ENCODE measurements at regions not wholly inside any gene's neighbourhood (a gene's known extent, or its start where the extent isn't known, plus 50 kb on each side); places are given as distances from the start of the nearest gene placed in this dataset.

DNA sequence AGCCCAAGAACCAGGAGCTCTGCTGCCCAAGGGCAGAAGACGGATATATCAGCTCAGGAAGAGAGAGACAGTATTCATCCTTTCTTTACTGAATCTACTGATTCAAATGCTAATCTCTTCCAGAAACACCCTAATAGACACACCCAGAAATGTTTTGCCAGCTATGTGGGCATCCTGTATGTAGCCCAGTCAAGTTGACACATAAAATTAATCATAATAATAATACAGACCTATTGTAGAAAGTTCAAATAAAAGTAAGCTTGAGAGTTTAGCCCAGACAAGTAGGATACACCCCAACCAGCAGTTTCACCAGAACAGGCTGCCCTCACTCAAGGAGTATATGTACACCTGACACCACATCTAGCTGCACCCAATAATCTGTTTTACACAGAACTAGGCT, 73.9 kb upstream of the VGLL2 start:
- no peak overlapping the region for H3K27ac ChIP-seq
- in situ Hi-C loops (cut with MboI; ENCODE audit: low pct_unique_long_range_greater_than_20kb in 2 of 9, low sequenced_read_pairs in 9 of 9, unreplicated experiment in 9 of 9), result no loop called here
- ATAC-seq (replicated peaks in 6 of 8), result no peak
- peaks cover 11 to 13% of the 10 kb centered on the region in 2 donors for H3K4me1 ChIP-seq (replicated peaks in 1 of 2)
- no peak overlapping the region for H3K4me3 ChIP-seq
- WGBS, 10 experiments, result 67 to 100% (median 83%) methylated on average over 1 of the region's 1 CpG; no CpG with 5 or more reads in 6 of the 10 experiments

DNA sequence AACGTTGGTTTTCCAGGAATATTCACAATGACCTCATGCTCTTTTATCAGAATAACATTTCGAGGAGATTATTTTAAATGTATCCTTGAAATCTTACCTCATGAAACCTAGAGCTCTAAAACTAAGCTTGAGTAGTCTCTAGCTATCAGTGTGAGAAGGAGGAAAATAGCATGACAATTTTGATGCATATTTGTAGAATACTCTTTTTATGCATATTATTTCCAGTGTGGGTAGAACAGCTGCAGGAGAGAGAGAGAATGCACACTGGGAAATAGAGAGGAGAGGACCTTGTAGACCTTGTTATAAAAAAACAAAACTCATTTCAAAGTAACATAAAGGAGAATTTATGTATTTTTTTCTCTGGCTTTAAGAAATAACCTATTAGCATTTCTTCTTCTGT, 71.1 kb upstream of the VGLL2 start:
- no peak overlapping the region for H3K4me3 ChIP-seq
- H3K4me1 ChIP-seq (replicated peaks in 1 of 2), result peaks cover 11 to 13% of the 10 kb centered on the region in 2 donors
- WGBS, 10 experiments, result 0 to 100% (median 83%) methylated on average over 1 to 2 of the region's 2 CpGs; no CpG with 5 or more reads in 1 of the 10 experiments
- in situ Hi-C loops (cut with MboI; ENCODE audit: low pct_unique_long_range_greater_than_20kb in 2 of 9, low sequenced_read_pairs in 9 of 9, unreplicated experiment in 9 of 9), result no loop called here
- ATAC-seq (replicated peaks in 6 of 8), result no peak
- H3K27ac ChIP-seq, result no peak overlapping the region

DNA sequence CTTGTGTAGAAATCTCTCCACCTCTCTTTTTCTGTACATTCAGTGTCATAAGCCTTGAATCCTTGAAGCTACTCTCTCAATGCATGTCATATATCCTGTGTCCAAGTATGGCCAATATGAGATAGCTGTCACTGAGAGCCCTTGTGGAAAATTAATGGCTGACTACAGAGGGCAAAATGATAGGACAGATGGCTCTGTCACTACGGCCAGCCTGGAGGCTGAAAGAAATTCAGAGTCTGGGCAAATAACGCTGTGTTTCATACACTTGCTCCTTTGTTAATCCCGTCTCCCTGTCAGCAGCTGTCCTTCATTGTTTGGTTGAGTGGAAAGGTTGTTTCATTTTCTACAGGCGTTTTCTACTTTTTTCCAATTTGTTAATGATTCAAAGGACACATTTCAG, 70.4 kb upstream of the VGLL2 start:
- H3K4me3 ChIP-seq, result no peak overlapping the region
- WGBS, 10 experiments, result 0 to 10% (median 2%) methylated on average over 1 to 4 of the region's 4 CpGs; no CpG with 5 or more reads in 2 of the 10 experiments

DNA sequence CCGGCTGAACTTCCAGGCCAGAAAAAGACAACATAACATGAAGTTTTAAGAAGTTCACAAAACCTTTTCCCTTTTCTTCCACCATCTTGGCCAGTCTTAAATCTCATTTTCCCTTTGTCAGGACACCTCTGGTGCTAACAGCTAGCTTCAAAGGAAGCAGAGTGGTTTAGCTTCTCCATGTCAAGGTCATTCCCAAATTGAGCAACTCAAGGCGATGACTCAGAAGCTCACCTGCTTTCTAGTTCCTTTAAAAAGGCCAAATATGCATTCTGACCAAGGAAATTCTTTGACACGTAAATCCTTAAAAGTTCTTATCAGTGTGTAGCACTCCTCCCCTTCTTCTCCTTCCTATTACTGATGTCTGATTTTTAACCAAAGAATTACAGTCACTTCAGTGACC, 69.6 kb upstream of the VGLL2 start:
- H3K4me1 ChIP-seq (replicated peaks in 1 of 2), result peaks cover 11 to 13% of the 10 kb centered on the region in 2 donors
- in situ Hi-C loops (cut with MboI; ENCODE audit: low pct_unique_long_range_greater_than_20kb in 2 of 9, low sequenced_read_pairs in 9 of 9, unreplicated experiment in 9 of 9), result no loop called here
- 12 to 60% (median 42%) methylated on average over 2 to 3 of the region's 3 CpGs; no CpG with 5 or more reads in 1 of the 10 experiments for WGBS, 10 experiments
- no peak overlapping the region for H3K4me3 ChIP-seq
- ATAC-seq (replicated peaks in 6 of 8), result no peak
- H3K27ac ChIP-seq, result no peak overlapping the region

More for the DNA sequence above, 70.4 kb upstream of the VGLL2 start:
- Histone ChIP-seq H3K27ac (no peak overlapping the region), H3K4me1 (replicated peaks in 1 of 2) (peaks cover 11 to 13% of the 10 kb centered on the region in 2 donors)
- in situ Hi-C loops (cut with MboI; ENCODE audit: low pct_unique_long_range_greater_than_20kb in 2 of 9, low sequenced_read_pairs in 9 of 9, unreplicated experiment in 9 of 9), result no loop called here
- peak in 5 of 8 experiments; percentile 89 to 99 (median 92) for ATAC-seq (replicated peaks in 6 of 8)

DNA sequence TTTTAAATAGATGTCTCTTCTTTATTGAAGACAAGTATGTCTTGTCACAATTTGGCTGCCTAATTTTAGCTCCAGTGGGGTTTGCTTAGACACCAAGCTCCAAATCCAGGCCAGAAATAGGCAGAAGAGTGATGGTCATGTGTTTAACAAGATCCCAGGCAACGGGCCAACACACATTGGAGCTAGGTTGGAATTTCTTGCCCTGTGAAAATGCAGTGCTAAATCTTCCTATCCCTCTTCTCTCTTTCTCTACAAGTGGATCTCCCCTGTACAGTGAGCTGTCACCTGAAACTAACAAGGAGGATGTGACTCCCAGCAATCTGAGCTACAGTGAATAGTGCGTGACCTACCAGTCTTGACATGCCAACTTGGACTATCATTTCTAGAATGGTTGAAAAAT, 65.3 kb upstream of the VGLL2 start:
- Histone ChIP-seq H3K27ac (no peak overlapping the region), H3K4me3 (no peak overlapping the region), H3K4me1 (replicated peaks in 1 of 2) (peaks cover 8 to 11% of the 10 kb centered on the region in 2 donors)
- WGBS, 10 experiments, result 0 to 100% (median 100%) methylated on average over 1 to 2 of the region's 2 CpGs; no CpG with 5 or more reads in 4 of the 10 experiments
- ATAC-seq (replicated peaks in 6 of 8), result peak in 1 of 8 experiments; percentile 47
- in situ Hi-C loops (cut with MboI; ENCODE audit: low pct_unique_long_range_greater_than_20kb in 2 of 9, low sequenced_read_pairs in 9 of 9, unreplicated experiment in 9 of 9), result no loop called here

DNA sequence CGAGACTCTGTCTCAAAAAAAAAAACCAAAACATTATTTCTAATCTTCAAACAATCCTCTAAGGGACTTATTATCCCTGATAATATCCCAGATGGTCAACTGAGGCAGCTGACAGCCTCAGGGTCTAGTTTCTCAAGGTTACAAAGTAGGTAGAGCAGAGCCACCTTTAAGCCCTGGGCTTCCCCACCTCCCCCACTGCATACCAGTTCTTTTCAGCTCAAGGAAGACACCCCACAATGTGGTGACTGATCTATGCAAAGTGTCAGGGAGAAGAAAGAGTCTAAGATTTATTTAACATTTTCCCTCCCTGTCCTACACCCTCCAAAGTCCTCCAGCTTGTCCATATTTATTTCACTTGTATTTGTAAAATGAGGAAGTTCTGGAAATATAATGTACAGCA, 60.5 kb upstream of the VGLL2 start:
- in situ Hi-C loops (cut with MboI; ENCODE audit: low pct_unique_long_range_greater_than_20kb in 2 of 9, low sequenced_read_pairs in 9 of 9, unreplicated experiment in 9 of 9), result no loop called here
- Histone ChIP-seq H3K4me3 (no peak overlapping the region), H3K27ac (no peak overlapping the region), H3K4me1 (replicated peaks in 1 of 2) (peaks cover 0 to 6% of the 10 kb centered on the region in 2 donors)
- ATAC-seq (replicated peaks in 6 of 8), result no peak
- WGBS, 10 experiments, result 100% methylated on average over 1 of the region's 1 CpG; no CpG with 5 or more reads in 7 of the 10 experiments

DNA sequence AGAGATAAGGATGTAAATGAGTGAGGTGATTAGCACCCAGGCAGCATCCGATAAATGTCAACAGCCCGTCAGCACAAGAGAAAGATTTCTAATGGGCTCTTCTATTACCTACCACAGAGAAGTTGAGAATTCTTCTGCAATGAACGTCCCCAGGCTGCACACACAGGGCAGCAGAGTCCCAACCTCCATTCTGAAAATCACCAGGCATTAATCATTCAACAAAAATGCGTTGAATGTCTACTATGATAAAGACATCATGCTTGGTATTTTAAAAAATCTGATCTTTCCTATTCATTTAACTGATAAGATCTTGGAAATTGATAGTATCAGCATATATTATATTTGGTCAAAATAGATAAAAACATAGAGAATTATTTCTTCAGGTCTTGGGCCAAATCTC, 59.5 kb upstream of the VGLL2 start:
- Histone ChIP-seq H3K27ac (no peak overlapping the region), H3K4me3 (no peak overlapping the region), H3K4me1 (replicated peaks in 1 of 2) (peaks cover 0 to 6% of the 10 kb centered on the region in 2 donors)
- no peak for ATAC-seq (replicated peaks in 6 of 8)
- 0 to 83% (median 25%) methylated on average over 1 to 4 of the region's 4 CpGs; no CpG with 5 or more reads in 4 of the 10 experiments for WGBS, 10 experiments
- in situ Hi-C loops (cut with MboI; ENCODE audit: low pct_unique_long_range_greater_than_20kb in 2 of 9, low sequenced_read_pairs in 9 of 9, unreplicated experiment in 9 of 9), result no loop called here

DNA sequence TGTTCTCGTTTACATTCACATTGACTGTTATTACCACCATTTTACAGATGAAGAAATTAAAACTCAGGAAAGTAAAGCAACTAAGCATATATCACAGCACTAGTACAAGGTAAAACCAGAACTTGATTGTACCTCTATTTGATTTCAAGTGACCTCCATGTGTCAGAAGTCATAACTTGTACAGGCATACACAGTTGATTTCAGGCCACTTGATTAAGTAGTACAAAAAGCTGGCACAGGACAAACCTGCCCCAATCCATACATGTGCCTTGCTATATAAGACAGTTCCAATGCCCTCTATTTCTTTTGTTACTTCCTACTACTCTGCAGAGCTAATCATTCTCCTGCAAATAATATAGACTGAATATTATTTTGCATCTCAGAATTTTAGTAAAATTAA, 58.8 kb upstream of the VGLL2 start:
- peak in 1 of 8 experiments; percentile 16 for ATAC-seq (replicated peaks in 6 of 8)
- no peak overlapping the region for H3K27ac ChIP-seq
- no peak overlapping the region for H3K4me3 ChIP-seq
- WGBS, 10 experiments, result 0 to 100% (median 100%) methylated on average over 1 of the region's 1 CpG; no CpG with 5 or more reads in 3 of the 10 experiments
- peaks cover 0 to 6% of the 10 kb centered on the region in 2 donors for H3K4me1 ChIP-seq (replicated peaks in 1 of 2)
- in situ Hi-C loops (cut with MboI; ENCODE audit: low pct_unique_long_range_greater_than_20kb in 2 of 9, low sequenced_read_pairs in 9 of 9, unreplicated experiment in 9 of 9), result no loop called here

DNA sequence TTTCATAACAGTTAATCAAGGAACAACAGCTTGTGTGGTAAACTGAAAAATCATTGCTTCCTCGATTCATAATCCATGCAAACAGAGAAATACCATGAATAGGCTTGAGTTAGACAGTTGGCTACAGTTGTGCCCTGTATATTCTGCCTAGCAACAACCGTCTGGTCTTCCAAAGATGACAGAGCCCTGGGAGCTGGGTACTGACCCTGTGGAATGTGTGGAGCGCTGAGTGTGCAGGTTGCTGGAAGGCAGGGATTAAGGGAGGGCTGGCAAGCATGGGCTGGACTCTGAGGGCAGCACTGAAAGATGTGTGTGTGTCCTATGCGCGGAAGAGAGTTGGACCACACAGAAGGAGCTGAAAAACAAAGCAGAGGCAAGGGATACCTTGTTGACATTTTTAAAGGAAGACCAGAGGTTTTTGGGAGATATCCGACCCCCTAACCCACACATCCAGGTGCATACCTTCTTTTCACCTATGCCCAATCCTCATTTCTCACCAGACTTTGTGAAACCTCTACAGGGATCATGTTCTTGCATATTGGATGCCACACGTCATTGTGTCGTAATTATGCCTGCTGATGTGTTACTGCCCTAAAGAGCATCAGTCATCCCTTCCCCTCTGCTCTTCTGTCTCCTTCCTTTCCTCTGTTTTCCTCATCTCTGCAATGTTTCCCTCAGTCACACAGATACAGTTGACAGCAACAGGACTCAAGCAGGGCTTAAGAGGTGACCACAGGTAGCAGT, 58.2 kb upstream of the VGLL2 start:
- Histone ChIP-seq H3K4me1 (replicated peaks in 1 of 2) (peaks cover 0 to 6% of the 10 kb centered on the region in 2 donors), H3K27ac (no peak overlapping the region), H3K4me3 (no peak overlapping the region)
- in situ Hi-C loops (cut with MboI; ENCODE audit: low pct_unique_long_range_greater_than_20kb in 2 of 9, low sequenced_read_pairs in 9 of 9, unreplicated experiment in 9 of 9), result no loop called here
- 0 to 93% (median 62%) methylated on average over 1 to 8 of the region's 8 CpGs; no CpG with 5 or more reads in 2 of the 10 experiments for WGBS, 10 experiments
- peak in 7 of 8 experiments; percentile 38 to 100 (median 77) for ATAC-seq (replicated peaks in 6 of 8)

DNA sequence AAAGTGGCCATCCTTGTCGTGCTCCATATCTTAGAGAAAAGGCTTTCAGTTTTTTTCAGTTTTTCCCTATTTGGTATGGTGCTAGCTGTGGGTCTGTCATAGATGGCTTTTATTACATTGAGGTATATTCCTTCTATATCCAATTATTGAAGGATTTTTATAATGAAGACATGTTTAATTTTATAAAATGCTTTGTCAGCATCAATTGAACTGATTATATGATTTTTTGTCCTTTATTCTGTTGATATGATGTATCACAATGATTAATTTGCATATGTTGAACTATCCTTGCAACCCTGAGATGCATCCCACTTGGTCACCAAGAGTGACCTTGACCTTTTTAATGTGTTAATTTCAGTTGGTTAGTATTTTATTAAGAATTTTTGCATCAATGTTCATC, 55.1 kb upstream of the VGLL2 start:
- no peak for ATAC-seq (replicated peaks in 6 of 8)
- Histone ChIP-seq H3K4me3 (no peak overlapping the region), H3K4me1 (replicated peaks in 1 of 2) (peaks cover 0 to 4% of the 10 kb centered on the region in 2 donors), H3K27ac (no peak overlapping the region)
- WGBS, 10 experiments, result 0 to 100% (median 59%) methylated on average over 1 of the region's 1 CpG; no CpG with 5 or more reads in 2 of the 10 experiments
- in situ Hi-C loops (cut with MboI; ENCODE audit: low pct_unique_long_range_greater_than_20kb in 2 of 9, low sequenced_read_pairs in 9 of 9, unreplicated experiment in 9 of 9), result no loop called here

DNA sequence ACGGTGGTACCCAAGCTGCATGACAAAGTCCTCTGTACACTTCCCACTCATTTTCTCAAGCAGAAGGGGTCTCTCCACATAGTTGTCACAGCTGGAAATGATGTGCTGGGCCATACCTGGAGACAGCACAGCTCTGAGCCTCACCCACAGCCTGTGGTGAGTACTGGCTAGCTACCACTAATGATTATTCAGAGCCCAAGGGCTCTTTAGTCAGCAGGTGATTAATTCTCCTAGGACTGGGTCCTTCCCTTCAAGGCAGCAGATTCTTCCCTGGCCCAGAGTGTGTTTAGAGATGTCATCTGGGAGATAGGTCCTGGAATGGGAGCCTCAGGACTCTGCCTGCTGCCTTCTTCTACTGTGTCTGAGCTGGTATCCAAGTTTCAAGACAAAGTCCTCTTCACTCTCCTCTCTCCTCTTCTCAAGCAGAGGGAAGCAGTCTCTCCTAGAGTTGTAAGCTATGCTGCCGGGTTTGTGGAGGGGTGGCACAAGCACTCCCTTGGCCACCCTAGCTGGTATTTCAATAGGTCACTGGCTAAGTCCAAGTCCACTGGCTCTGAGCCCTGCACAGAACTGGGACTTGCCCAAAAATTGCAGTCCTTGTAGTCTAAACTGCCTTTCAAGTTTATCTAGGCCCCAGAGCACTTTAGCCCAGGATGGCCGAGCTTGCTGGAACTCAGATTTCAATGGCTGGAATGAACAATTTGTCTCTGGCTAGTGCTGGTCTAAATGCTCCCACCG, 49.8 kb upstream of the VGLL2 start:
- Histone ChIP-seq H3K4me1 (replicated peaks in 1 of 2) (no peaks in the 10 kb centered on the region), H3K4me3 (no peak overlapping the region), H3K27ac (no peak overlapping the region)
- in situ Hi-C loops (cut with MboI; ENCODE audit: low pct_unique_long_range_greater_than_20kb in 2 of 9, low sequenced_read_pairs in 9 of 9, unreplicated experiment in 9 of 9), result no loop called here
- no peak for ATAC-seq (replicated peaks in 6 of 8)
- WGBS, 10 experiments, result 0 to 100% (median 80%) methylated on average over 1 to 2 of the region's 4 CpGs; no CpG with 5 or more reads in 3 of the 10 experiments

All from motor neuron (in vitro differentiated cells).